GM21515 (cell line): ENCODE measurements at regions not wholly inside any gene's neighbourhood (a gene's known extent, or its start where the extent isn't known, plus 50 kb on each side); places are given as distances from the start of the nearest gene placed in this dataset.

Experiments
- ATAC-seq: cut with Tn5 transposase; IDR thresholded peaks from one replicate; pipeline ENCODE4 v1.9.1; 2021; ENCODE audit not compliant: unreplicated experiment

DNA sequence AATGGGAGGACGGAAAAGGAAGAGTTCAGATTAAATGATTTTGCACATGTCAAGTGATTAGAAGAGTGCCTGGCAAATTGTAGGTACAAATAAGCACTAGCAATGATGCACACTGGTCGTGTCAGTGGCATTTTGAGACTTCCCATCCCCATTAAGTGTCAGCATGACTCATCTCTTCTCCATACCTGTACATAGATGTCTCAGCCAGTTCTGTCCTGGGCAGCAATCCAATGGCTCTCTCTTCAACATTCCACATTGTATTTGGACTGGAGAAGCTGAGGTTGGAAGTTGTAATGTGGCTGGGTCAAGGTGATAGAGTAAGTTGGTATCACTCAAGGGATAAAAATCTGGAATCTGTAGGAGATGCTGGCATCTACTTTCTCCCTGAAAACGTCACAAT, 742.7 kb downstream of the VRK1 start:
- ATAC-seq = no peak

GRCh38 chr14:97543221-97543620, 746.0 kb downstream of the VRK1 start:
- no peak for ATAC-seq

GRCh38 chr14:97543816-97544215, 746.6 kb downstream of the VRK1 start:
- no peak for ATAC-seq

- no peak for ATAC-seq
These were observed 747.4 kb downstream of the VRK1 start for GRCh38 chr14:97544571-97544970.

DNA sequence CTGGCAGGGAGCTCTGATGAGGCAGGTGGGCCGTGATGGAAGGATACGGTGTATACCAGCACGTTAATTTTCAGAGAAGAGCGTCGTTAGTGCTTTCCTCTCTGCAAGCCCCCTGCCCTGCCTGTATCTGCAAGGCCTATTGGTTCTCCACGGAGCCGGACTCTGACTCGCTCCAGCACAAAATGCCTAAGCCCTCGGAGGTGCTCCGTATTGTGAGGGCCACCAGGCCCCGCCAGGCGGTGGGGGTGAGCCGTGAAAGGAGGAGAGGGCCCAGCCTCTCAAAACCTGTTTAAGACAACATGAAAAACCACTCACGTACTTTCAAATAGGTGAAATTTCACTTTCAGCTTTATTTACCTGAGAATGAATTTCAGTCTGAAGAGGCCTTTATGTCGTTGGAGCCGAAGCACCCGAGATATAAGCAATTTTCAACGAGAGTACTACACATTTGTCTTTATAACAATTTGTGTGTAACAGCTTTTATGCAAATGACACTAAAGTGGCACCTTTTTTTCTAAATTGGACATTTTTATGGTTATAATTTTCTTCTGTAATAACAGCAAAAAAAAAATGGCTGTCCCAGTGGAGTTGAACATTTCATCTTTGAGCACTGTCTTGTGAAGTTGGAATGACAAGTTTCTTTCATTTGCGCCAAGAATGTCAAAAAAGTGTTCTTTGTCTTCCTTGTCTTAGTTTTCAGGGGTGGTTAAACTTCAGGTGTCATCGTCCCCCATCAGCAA, 749.5 kb downstream of the VRK1 start:
- no peak for ATAC-seq

DNA sequence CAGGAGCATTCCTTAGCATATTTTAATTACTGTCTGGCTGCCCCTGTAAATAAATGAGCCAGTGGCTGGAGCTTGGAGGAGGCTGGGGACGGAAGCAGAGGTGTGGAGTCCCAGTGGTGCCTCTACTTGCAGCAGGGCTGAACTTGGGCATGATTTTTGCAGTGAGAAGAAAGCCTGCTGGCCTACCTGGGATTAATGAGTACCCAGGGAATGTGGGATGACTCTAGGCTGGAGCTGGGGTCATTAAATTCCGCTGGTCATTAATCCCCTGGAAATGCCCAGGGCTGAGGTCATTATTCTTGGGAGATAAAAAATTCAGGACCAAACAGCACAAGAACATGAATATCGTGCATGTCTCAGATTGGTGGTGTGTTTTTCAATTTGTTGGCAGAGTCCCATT, 753.3 kb downstream of the VRK1 start:
- ATAC-seq = no peak

- ATAC-seq = no peak
These were observed 757.4 kb downstream of the VRK1 start for GRCh38 chr14:97554597-97554996.

- ATAC-seq = no peak
These were observed 767.2 kb downstream of the VRK1 start for GRCh38 chr14:97564334-97564733.

DNA sequence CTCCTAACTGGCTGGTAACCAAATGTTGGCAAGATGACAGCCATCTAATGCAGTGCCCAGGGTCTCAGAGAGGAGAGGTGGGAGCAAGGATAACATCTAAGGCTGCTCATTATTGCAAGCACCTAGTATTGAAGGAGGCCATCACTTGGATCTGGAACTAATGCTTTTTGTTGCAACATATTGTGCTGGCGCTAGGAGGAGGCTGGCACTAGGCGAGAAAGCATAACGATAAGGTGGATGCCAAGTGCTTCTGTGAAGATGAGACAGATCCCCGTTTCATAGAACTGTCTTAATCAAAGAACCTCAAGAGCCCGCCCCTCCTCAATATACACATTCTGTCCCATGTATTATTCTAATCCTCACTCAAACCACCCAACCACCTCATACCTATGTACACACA, 774.0 kb downstream of the VRK1 start:
- ATAC-seq = no peak

DNA sequence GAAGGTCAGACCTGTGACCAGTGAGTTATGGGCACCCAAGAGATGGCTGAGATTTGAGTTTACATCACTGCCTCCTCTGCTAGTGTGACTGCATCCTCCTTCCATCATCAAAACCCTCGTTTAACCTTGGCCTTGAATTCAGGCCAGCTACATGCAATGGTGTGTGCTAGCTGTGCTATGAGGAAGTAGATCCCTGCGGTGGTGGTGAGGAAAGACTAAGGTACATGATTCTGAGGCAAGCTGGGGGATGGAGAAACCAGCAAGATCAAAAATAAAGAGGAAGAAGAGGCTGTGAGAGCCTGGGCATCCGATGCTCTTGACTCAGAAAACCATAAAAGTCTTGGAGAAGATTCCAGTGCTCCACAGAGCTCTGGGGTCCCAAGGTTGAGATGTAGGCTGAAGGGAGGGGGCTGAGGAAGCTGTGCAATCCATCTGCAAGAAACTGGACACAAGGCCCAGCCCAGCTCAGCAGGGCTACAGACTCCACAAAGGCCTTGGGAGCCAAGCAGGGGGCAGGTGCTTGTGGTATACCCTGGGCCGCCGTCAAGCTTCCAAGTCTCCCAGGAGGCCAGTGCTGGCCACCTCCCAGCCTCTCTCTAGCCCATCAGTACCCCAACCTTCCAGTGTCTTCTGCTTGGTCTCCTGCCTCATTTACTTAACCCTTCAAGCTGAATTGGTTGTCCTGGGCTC, 774.8 kb downstream of the VRK1 start:
- ATAC-seq = no peak

- no peak for ATAC-seq
These were observed 775.6 kb downstream of the VRK1 start for GRCh38 chr14:97572583-97573458.

DNA sequence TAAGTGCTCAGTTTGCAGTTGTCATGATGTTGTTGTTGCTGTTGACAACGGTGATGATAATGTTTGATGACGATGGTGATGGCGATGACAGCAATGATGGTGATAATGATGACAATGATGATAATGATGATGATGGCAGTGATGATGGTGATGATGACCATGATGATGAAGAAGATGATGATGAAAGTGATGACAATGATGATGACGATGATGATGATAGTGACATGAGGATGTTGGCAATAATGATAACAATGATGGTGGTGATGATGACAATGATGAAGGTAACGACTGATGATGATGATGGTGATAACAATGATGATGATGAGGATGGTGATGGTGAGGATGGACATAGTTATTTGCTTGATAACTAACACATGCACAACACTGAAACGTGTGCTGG, 778.5 kb downstream of the VRK1 start:
- no peak for ATAC-seq

DNA sequence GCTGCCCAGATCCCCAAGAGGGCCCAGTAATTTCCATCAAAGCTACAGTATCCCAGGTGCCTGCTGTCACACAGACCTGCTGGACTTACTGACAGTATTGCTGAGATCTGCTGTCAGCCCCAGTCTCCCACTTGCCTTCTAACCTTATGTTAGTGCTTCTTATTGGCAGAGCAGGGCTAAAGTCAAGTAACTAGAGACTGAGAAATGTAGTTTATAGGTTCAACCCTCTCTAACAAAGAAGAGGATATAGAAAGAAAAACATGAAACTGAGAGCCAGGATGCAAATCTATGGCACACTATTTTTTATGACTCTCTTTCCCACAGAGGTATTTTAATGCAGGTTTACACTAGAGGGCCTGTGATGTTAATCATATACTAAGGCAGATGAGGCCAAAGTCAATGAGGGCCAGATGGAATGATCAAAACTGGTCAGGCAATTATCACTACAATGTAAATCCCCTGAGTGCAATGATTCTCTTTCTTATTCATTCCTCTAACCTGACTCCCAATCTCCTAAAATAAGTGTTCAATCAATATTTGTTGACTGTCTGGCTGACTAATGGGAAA, 781.9 kb downstream of the VRK1 start:
- no peak for ATAC-seq

GRCh38 chr14:97581016-97581415, 783.8 kb downstream of the VRK1 start:
- no peak for ATAC-seq

DNA sequence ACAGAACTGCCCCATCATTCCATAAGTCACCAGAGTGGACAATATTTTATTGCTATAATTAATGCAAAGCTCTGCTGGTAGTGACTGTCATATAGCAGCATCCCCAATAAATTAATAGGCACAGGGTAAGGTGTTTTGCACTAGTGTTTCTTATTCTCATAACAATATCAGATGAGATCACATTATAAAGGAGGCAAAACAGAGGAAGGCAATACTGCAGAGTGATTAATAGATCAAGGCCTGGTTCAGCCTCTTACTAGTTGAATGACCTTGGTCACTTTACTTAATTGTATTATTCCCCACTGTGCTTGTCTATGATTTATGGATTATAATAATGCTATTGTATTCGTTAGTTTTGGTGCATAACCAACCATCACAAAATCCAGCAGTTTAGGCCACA, 784.8 kb downstream of the VRK1 start:
- ATAC-seq = no peak

DNA sequence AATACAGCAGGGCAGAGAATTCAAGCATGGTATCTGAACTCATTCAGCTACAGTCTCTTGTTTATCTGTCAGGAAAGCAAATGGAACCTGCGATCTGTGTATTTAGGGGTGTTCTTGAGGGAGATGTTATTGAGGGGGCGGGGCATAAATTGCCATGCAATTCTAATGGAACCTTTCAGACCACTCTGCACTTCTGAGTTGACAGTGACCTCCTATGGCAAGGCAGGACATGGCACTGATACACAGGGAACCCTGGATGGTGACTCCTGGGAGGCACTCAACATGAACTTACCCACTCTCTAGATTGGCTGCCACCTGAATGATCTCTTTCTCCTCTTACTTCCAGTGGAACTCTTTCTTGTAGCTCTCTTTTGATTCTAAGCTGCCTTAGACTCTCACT, 787.3 kb downstream of the VRK1 start:
- no peak for ATAC-seq

- no peak for ATAC-seq
These were observed 795.3 kb downstream of the VRK1 start for GRCh38 chr14:97592341-97592980.

- ATAC-seq = no peak
These were observed 797.1 kb downstream of the VRK1 start for GRCh38 chr14:97594306-97594705.

GRCh38 chr14:97602438-97603117, 805.4 kb downstream of the VRK1 start:
- no peak for ATAC-seq

- ATAC-seq = no peak
These were observed 806.0 kb downstream of the VRK1 start for GRCh38 chr14:97603201-97603600.
